ENCODE measurements at regions not wholly inside any gene's neighbourhood (a gene's known extent, or its start where the extent isn't known, plus 50 kb on each side); places are given as distances from the start of the nearest gene placed in this dataset.

GRCh38 chr16:9567666-9568065, 476.2 kb downstream of the HAPSTR1 start:
- TF ChIP-seq EP300 (IDR thresholded peaks at IDR 0.05; ENCODE audit: borderline replicate concordance) = no peak

GRCh38 chr16:9568261-9568660, 476.8 kb downstream of the HAPSTR1 start:
- TF ChIP-seq EP300 (IDR thresholded peaks at IDR 0.05; ENCODE audit: borderline replicate concordance) = no peak
- no peak for TF ChIP-seq TCF12 (IDR thresholded peaks at IDR 0.05; ENCODE audit: low read depth)
- no peak for TF ChIP-seq ZBTB7A (IDR thresholded peaks at IDR 0.05; ENCODE audit: low read depth)
- no peak for TF ChIP-seq RAD21 (IDR thresholded peaks at IDR 0.05; ENCODE audit: low read depth)
- no peak for TF ChIP-seq MAX (IDR thresholded peaks at IDR 0.05)
- TF ChIP-seq FOXM1 (IDR thresholded peaks at IDR 0.05; ENCODE audit: borderline replicate concordance, low read depth) = no peak
- TF ChIP-seq TAF1 (IDR thresholded peaks at IDR 0.05; ENCODE audit: low read depth) = no peak
- TF ChIP-seq REST (IDR thresholded peaks at IDR 0.05; ENCODE audit: low read depth) = no peak
- no peak for TF ChIP-seq CEBPB (IDR thresholded peaks at IDR 0.05)
- no peak for TF ChIP-seq TEAD4 (IDR thresholded peaks at IDR 0.05)
- no peak for TF ChIP-seq EGR1 (IDR thresholded peaks at IDR 0.05)

GRCh38 chr16:9570521-9570920, 479.1 kb downstream of the HAPSTR1 start:
- no peak for TF ChIP-seq NFIC (IDR thresholded peaks at IDR 0.05)
- TF ChIP-seq FOXM1 (IDR thresholded peaks at IDR 0.05; ENCODE audit: borderline replicate concordance, low read depth) = no peak
- TF ChIP-seq CREB1 (IDR thresholded peaks at IDR 0.05; ENCODE audit: low read depth) = no peak
- no peak for TF ChIP-seq REST (IDR thresholded peaks at IDR 0.05; ENCODE audit: low read depth)
- no peak for TF ChIP-seq TAF1 (IDR thresholded peaks at IDR 0.05; ENCODE audit: low read depth)
- no peak for TF ChIP-seq YY1 (IDR thresholded peaks at IDR 0.05; ENCODE audit: low read depth)
- no peak for TF ChIP-seq RAD21 (IDR thresholded peaks at IDR 0.05; ENCODE audit: low read depth)
- no peak for TF ChIP-seq CEBPB (IDR thresholded peaks at IDR 0.05)
- TF ChIP-seq EP300 (IDR thresholded peaks at IDR 0.05; ENCODE audit: borderline replicate concordance) = no peak
- no peak for TF ChIP-seq USF1 (IDR thresholded peaks at IDR 0.05)
- no peak for TF ChIP-seq TEAD4 (IDR thresholded peaks at IDR 0.05)
- no peak for TF ChIP-seq EGR1 (IDR thresholded peaks at IDR 0.05)
- no peak for TF ChIP-seq TCF12 (IDR thresholded peaks at IDR 0.05; ENCODE audit: low read depth)
- no peak for TF ChIP-seq MAX (IDR thresholded peaks at IDR 0.05)
- no peak for TF ChIP-seq ZBTB7A (IDR thresholded peaks at IDR 0.05; ENCODE audit: low read depth)

GRCh38 chr16:9578459-9578858, 487.0 kb downstream of the HAPSTR1 start:
- TF ChIP-seq USF1 (IDR thresholded peaks at IDR 0.05) (no peak), RAD21 (IDR thresholded peaks at IDR 0.05; ENCODE audit: low read depth) (no peak), TEAD4 (IDR thresholded peaks at IDR 0.05) (no peak), EP300 (IDR thresholded peaks at IDR 0.05; ENCODE audit: borderline replicate concordance) (no peak), CREB1 (IDR thresholded peaks at IDR 0.05; ENCODE audit: low read depth) (no peak), ZBTB7A (IDR thresholded peaks at IDR 0.05; ENCODE audit: low read depth) (no peak), NFIC (IDR thresholded peaks at IDR 0.05) (no peak), CEBPB (IDR thresholded peaks at IDR 0.05) (no peak), EGR1 (IDR thresholded peaks at IDR 0.05) (no peak), YY1 (IDR thresholded peaks at IDR 0.05; ENCODE audit: low read depth) (no peak), TCF12 (IDR thresholded peaks at IDR 0.05; ENCODE audit: low read depth) (no peak), REST (IDR thresholded peaks at IDR 0.05; ENCODE audit: low read depth) (no peak), TAF1 (IDR thresholded peaks at IDR 0.05; ENCODE audit: low read depth) (no peak), MAX (IDR thresholded peaks at IDR 0.05) (no peak), FOXM1 (IDR thresholded peaks at IDR 0.05; ENCODE audit: borderline replicate concordance, low read depth) (no peak)

Measured in Ishikawa (cell line).